Stimulated activated CD8-positive, alpha-beta memory T cell treated with anti-CD3 and anti-CD28 coated beads, Interleukin-4, amount 100 ng/mL, for 1 hour (primary cell): ENCODE measurements at regions not wholly inside any gene's neighbourhood (a gene's known extent, or its start where the extent isn't known, plus 50 kb on each side); places are given as distances from the start of the nearest gene placed in this dataset.
"Not testable (repeated sequence)": the region's sequence is repeated elsewhere in the genome, so short reads cannot be mapped to it uniquely, and the experiment has no call there.

Experiments used
- DNase-seq, 2 donors: peaks; one replicate each; pipeline ENCODE4 v3.0.0-alpha.2; 2020; ENCODE audit warnings: low read depth in 2 of 2, low spot score in 1 of 2

GRCh38 chr7:45267262-45267661 is 109.7 kb downstream of the RAMP3 start:
- no peak for DNase-seq

- no peak for DNase-seq
Measured at GRCh38 chr7:45268013-45268412, 110.4 kb downstream of the RAMP3 start.

GRCh38 chr7:45269192-45269591 is 111.6 kb downstream of the RAMP3 start:
- no peak for DNase-seq

- DNase-seq = no peak
Measured at GRCh38 chr7:45278763-45279398, 121.3 kb downstream of the RAMP3 start.

GRCh38 chr7:45289611-45290010 is 132.0 kb downstream of the RAMP3 start:
- not testable (repeated sequence) for DNase-seq

- no peak for DNase-seq
Measured at GRCh38 chr7:45290880-45291279, 133.3 kb downstream of the RAMP3 start.

GRCh38 chr7:45292481-45292880 is 134.9 kb downstream of the RAMP3 start:
- DNase-seq = no peak

- DNase-seq = no peak
Measured at GRCh38 chr7:45293295-45293942, 135.8 kb downstream of the RAMP3 start.

GRCh38 chr7:45294559-45294958 is 137.0 kb downstream of the RAMP3 start:
- no peak for DNase-seq

GRCh38 chr7:45295222-45295621 is 137.6 kb downstream of the RAMP3 start:
- no peak for DNase-seq

- no peak for DNase-seq
Measured at GRCh38 chr7:45296748-45297147, 139.2 kb downstream of the RAMP3 start.

- no peak for DNase-seq
Measured at GRCh38 chr7:45306752-45307305, 149.2 kb downstream of the RAMP3 start.

- no peak for DNase-seq
Measured at GRCh38 chr7:45311597-45311996, 154.0 kb downstream of the RAMP3 start.

GRCh38 chr7:45315512-45315911 is 157.9 kb downstream of the RAMP3 start:
- not testable (repeated sequence) for DNase-seq

GRCh38 chr7:45324683-45325237 is 167.2 kb downstream of the RAMP3 start:
- no peak for DNase-seq

- no peak for DNase-seq
Measured at GRCh38 chr7:45325378-45325777, 167.8 kb downstream of the RAMP3 start.

GRCh38 chr7:45328403-45328981 is 170.9 kb downstream of the RAMP3 start:
- no peak for DNase-seq

GRCh38 chr7:45331563-45331962 is 174.0 kb downstream of the RAMP3 start:
- no peak for DNase-seq

- DNase-seq = not testable (repeated sequence)
Measured at GRCh38 chr7:45335024-45335423, 177.4 kb downstream of the RAMP3 start.

GRCh38 chr7:45342236-45342635 is 184.6 kb downstream of the RAMP3 start:
- DNase-seq = no peak

GRCh38 chr7:45343746-45344145 is 186.2 kb downstream of the RAMP3 start:
- no peak for DNase-seq

GRCh38 chr7:45347804-45348203 is 190.2 kb downstream of the RAMP3 start:
- DNase-seq = no peak
